Stimulated activated naive CD4-positive, alpha-beta T cell treated with Interleukin-2 at 50 U/mL for 16 hours (primary cell): ENCODE measurements at regions not wholly inside any gene's neighbourhood (a gene's known extent, or its start where the extent isn't known, plus 50 kb on each side); places are given as distances from the start of the nearest gene placed in this dataset.
"Not testable (repeated sequence)": the region's sequence is repeated elsewhere in the genome, so short reads cannot be mapped to it uniquely, and the experiment has no call there.

Source experiments
- DNase-seq: peaks from one replicate; lab custom pipeline; 2025; lab: John Stamatoyannopoulos, UW

- DNase-seq, result no peak
These were observed 476.1 kb upstream of the RBFOX1 start for GRCh38 chr16:6856578-6856977.

GRCh38 chr16:6853565-6853964, 479.1 kb upstream of the RBFOX1 start:
- DNase-seq, result no peak

GRCh38 chr16:6852643-6853225, 479.9 kb upstream of the RBFOX1 start:
- no peak for DNase-seq

GRCh38 chr16:6846452-6846851, 486.2 kb upstream of the RBFOX1 start:
- no peak for DNase-seq

- no peak for DNase-seq
These were observed 491.3 kb upstream of the RBFOX1 start for GRCh38 chr16:6841392-6841791.

GRCh38 chr16:6837722-6838121, 494.9 kb upstream of the RBFOX1 start:
- no peak for DNase-seq

- DNase-seq, result no peak
These were observed 495.9 kb upstream of the RBFOX1 start for GRCh38 chr16:6836766-6837165.

GRCh38 chr16:6835941-6836340, 496.7 kb upstream of the RBFOX1 start:
- DNase-seq, result no peak

- DNase-seq, result no peak
These were observed 497.1 kb upstream of the RBFOX1 start for GRCh38 chr16:6835516-6835915.

- DNase-seq, result no peak
These were observed 504.0 kb upstream of the RBFOX1 start for GRCh38 chr16:6828690-6829089.

GRCh38 chr16:6827931-6828330, 504.7 kb upstream of the RBFOX1 start:
- DNase-seq, result no peak

- DNase-seq, result no peak
These were observed 505.4 kb upstream of the RBFOX1 start for GRCh38 chr16:6827267-6827666.

- DNase-seq, result no peak
These were observed 510.6 kb upstream of the RBFOX1 start for GRCh38 chr16:6822041-6822440.

GRCh38 chr16:6804461-6804860, 528.2 kb upstream of the RBFOX1 start:
- no peak for DNase-seq

GRCh38 chr16:6803176-6803575, 529.5 kb upstream of the RBFOX1 start:
- DNase-seq, result no peak

- no peak for DNase-seq
These were observed 535.4 kb upstream of the RBFOX1 start for GRCh38 chr16:6797223-6797622.

- DNase-seq, result no peak
These were observed 555.0 kb upstream of the RBFOX1 start for GRCh38 chr16:6777624-6778023.

GRCh38 chr16:6775712-6776111, 556.9 kb upstream of the RBFOX1 start:
- no peak for DNase-seq

GRCh38 chr16:6771956-6772355, 560.7 kb upstream of the RBFOX1 start:
- DNase-seq, result no peak

- no peak for DNase-seq
These were observed 579.1 kb upstream of the RBFOX1 start for GRCh38 chr16:6753553-6753952.

GRCh38 chr16:6751191-6751590, 581.5 kb upstream of the RBFOX1 start:
- DNase-seq, result no peak

GRCh38 chr16:6749698-6750097, 582.9 kb upstream of the RBFOX1 start:
- DNase-seq, result no peak

GRCh38 chr16:6736302-6736701, 596.3 kb upstream of the RBFOX1 start:
- not testable (repeated sequence) for DNase-seq

- no peak for DNase-seq
These were observed 597.0 kb upstream of the RBFOX1 start for GRCh38 chr16:6735631-6736030.

- DNase-seq, result no peak
These were observed 600.5 kb upstream of the RBFOX1 start for GRCh38 chr16:6732166-6732565.
